OCI-LY1 (cell line): ENCODE measurements at regions not wholly inside any gene's neighbourhood (a gene's known extent, or its start where the extent isn't known, plus 50 kb on each side); places are given as distances from the start of the nearest gene placed in this dataset.

Source experiments
- H2AFZ ChIP-seq: fragments of 200-600 bp; sonication (generic), shearing (Covaris generic); 2 replicates; pipeline ENCODE4 v1.6.0; 2014; ENCODE audit warnings: antibody characterized with exemption, mild to moderate bottlenecking, low read length
- H3F3A ChIP-seq: fragments of 200-600 bp; sonication (generic), shearing (Covaris generic); 2 replicates; pipeline ENCODE4 v1.6.0; 2014; ENCODE audit warnings: mild to moderate bottlenecking, antibody characterized with exemption, low read length, moderate library complexity; ENCODE audit not compliant: insufficient read depth
- H3K27ac ChIP-seq: fragments of 200-600 bp; sonication (generic); 2 replicates; pipeline ENCODE4 v1.5.1; 2014; ENCODE audit warnings: low read length, mixed run types, mild to moderate bottlenecking, low read depth; ENCODE audit not compliant: poor library complexity, severe bottlenecking
- H3K27me3 ChIP-seq: fragments of 200-600 bp; sonication (generic); 2 replicates; pipeline ENCODE4 v1.6.0; 2014; ENCODE audit warnings: antibody characterized with exemption, mild to moderate bottlenecking, low read length, moderate library complexity; ENCODE audit not compliant: insufficient read depth
- H3K36me3 ChIP-seq: fragments of 200-600 bp; sonication (generic); 2 replicates; pipeline ENCODE4 v1.6.1; 2014; ENCODE audit warnings: mild to moderate bottlenecking, antibody characterized with exemption, low read length, moderate library complexity, mixed read lengths; ENCODE audit not compliant: insufficient read depth
- H3K4me1 ChIP-seq: fragments of 200-600 bp; sonication (generic); 2 replicates; pipeline ENCODE4 v1.5.1; 2014; ENCODE audit warnings: mild to moderate bottlenecking, low read length, moderate library complexity; ENCODE audit not compliant: insufficient read depth, severe bottlenecking
- H3K4me2 ChIP-seq: fragments of 200-600 bp; sonication (generic), shearing (Covaris generic); 2 replicates; pipeline ENCODE4 v1.6.1; 2014; ENCODE audit warnings: low read length
- H3K4me3 ChIP-seq: fragments of 200-600 bp; sonication (generic); 2 replicates; pipeline ENCODE4 v1.5.1; 2014; ENCODE audit warnings: low read length, low read depth, mild to moderate bottlenecking, mixed read lengths; ENCODE audit not compliant: poor library complexity, severe bottlenecking
- H3K79me2 ChIP-seq: fragments of 200-600 bp; shearing (Covaris generic); 2 replicates; pipeline ENCODE4 v1.6.1; 2016; ENCODE audit warnings: mixed run types, low read length, mixed read lengths; ENCODE audit not compliant: insufficient read depth
- H3K9ac ChIP-seq: fragments of 200-600 bp; sonication (generic), shearing (Covaris generic); 2 replicates; pipeline ENCODE4 v1.6.1; 2014; ENCODE audit warnings: mild to moderate bottlenecking, low read length, mixed read lengths
- H3K9me2 ChIP-seq: fragments of 200-600 bp; sonication (generic), shearing (Covaris generic); 2 replicates; pipeline ENCODE4 v1.6.1; 2014; ENCODE audit warnings: low read depth, mild to moderate bottlenecking, low read length, mixed read lengths
- H3K9me3 ChIP-seq: fragments of 200-600 bp; shearing (Covaris generic); 2 replicates; pipeline ENCODE4 v1.6.1; 2014; ENCODE audit warnings: low read length, mixed read lengths
- H4K20me1 ChIP-seq: fragments of 200-600 bp; sonication (generic), shearing (Covaris generic); 2 replicates; pipeline ENCODE4 v1.6.0; 2016; ENCODE audit warnings: mild to moderate bottlenecking, low read length; ENCODE audit not compliant: insufficient read depth
- EZH2 ChIP-seq: fragments of 200-600 bp; sonication (generic), shearing (Covaris generic); IDR thresholded peaks from 2 replicates; pipeline ENCODE4 v1.8.0; 2017; ENCODE audit warnings: borderline replicate concordance, mixed run types, mild to moderate bottlenecking, antibody characterized with exemption, low read length, moderate library complexity, mixed read lengths
- TF ChIP-seq, protein P1 (sequence below): fragments of 200-600 bp; sonication (generic), shearing (Covaris generic); IDR thresholded peaks from 2 replicates; pipeline ENCODE4 v1.5.1; 2017; ENCODE audit warnings: mild to moderate bottlenecking, antibody characterized with exemption, low read length, moderate library complexity, mixed read lengths

DNA sequence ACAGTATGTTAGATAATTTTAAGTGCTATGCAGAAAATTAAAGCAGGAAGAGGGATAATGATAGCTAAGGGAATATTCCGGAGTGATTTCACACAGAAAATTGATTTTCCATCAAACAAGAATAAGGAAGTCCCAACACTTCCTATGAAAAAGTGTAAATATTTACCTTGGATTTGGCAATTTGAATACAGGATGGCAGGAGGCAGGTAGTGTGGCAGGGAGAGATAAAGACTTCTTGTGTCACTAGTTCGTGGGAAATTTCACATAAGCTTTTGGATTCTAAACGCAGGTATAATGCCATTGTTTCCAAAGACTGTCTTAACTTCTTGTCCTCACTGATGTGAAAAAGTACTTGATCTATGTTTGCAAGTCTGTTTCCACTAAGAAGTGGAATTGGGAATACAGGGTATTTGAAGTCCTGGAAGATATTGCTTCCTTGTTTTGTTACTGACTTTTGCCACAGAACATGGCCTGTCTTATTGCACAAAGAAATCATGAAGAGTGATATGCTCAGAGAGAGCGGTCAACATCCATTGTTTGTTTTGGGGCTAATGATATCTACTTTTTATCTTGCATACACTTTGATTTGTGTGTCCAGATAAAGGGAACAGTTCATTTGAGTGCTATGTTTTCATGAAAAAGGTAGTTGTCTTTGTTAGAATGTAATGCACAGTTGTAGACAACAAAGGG lies 1216.1 kb upstream of the FAM98A start:
- H3K27me3 ChIP-seq: no peaks in the 10 kb centered on the region
- H4K20me1 ChIP-seq: no peaks in the 10 kb centered on the region
- no peaks in the 10 kb centered on the region for H3K9me2 ChIP-seq
- no peak overlapping the region for H2AFZ ChIP-seq
- no peak overlapping the region for H3K4me2 ChIP-seq
- H3K4me1 ChIP-seq: peaks cover 22% of the 10 kb centered on the region
- no peak overlapping the region for H3K4me3 ChIP-seq
- no peaks in the 10 kb centered on the region for H3F3A ChIP-seq
- no peaks in the 10 kb centered on the region for H3K79me2 ChIP-seq
- H3K36me3 ChIP-seq: no peaks in the 10 kb centered on the region
- H3K9ac ChIP-seq: no peak overlapping the region
- H3K9me3 ChIP-seq: no peaks in the 10 kb centered on the region
- no peak overlapping the region for H3K27ac ChIP-seq
- TF ChIP-seq EZH2: no peak
- TF ChIP-seq, protein P1, sequence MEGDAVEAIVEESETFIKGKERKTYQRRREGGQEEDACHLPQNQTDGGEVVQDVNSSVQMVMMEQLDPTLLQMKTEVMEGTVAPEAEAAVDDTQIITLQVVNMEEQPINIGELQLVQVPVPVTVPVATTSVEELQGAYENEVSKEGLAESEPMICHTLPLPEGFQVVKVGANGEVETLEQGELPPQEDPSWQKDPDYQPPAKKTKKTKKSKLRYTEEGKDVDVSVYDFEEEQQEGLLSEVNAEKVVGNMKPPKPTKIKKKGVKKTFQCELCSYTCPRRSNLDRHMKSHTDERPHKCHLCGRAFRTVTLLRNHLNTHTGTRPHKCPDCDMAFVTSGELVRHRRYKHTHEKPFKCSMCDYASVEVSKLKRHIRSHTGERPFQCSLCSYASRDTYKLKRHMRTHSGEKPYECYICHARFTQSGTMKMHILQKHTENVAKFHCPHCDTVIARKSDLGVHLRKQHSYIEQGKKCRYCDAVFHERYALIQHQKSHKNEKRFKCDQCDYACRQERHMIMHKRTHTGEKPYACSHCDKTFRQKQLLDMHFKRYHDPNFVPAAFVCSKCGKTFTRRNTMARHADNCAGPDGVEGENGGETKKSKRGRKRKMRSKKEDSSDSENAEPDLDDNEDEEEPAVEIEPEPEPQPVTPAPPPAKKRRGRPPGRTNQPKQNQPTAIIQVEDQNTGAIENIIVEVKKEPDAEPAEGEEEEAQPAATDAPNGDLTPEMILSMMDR: no peak

DNA sequence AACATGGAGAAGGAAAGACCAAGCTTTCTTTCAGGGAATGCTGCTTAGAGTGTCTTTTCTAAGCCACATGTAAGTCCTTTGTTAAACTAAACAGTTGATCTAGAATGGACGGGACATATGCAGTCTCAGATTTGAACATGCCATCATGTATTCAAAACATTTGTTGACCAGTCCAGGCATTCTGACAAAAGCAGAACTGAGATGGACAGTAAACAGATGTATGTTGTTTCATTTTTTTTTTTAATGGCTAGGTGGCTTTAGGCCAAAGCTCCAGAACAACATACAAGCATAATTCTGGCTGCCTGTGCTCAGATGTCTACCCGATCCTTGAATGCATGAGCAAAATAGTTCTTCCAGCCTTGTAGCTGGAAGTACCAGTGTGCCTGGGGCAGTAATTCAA lies 1211.4 kb upstream of the FAM98A start:
- no peak overlapping the region for H3K27ac ChIP-seq
- no peak overlapping the region for H3K4me2 ChIP-seq
- H3K4me3 ChIP-seq: no peak overlapping the region
- H3F3A ChIP-seq: no peaks in the 10 kb centered on the region
- H2AFZ ChIP-seq: no peak overlapping the region
- no peaks in the 10 kb centered on the region for H3K79me2 ChIP-seq
- no peaks in the 10 kb centered on the region for H3K4me1 ChIP-seq
- no peak overlapping the region for H3K9ac ChIP-seq
- H3K27me3 ChIP-seq: no peaks in the 10 kb centered on the region
- no peaks in the 10 kb centered on the region for H4K20me1 ChIP-seq
- no peaks in the 10 kb centered on the region for H3K36me3 ChIP-seq
- H3K9me2 ChIP-seq: no peaks in the 10 kb centered on the region
- H3K9me3 ChIP-seq: no peaks in the 10 kb centered on the region
- TF ChIP-seq, protein P1: no peak
- TF ChIP-seq EZH2: no peak

DNA sequence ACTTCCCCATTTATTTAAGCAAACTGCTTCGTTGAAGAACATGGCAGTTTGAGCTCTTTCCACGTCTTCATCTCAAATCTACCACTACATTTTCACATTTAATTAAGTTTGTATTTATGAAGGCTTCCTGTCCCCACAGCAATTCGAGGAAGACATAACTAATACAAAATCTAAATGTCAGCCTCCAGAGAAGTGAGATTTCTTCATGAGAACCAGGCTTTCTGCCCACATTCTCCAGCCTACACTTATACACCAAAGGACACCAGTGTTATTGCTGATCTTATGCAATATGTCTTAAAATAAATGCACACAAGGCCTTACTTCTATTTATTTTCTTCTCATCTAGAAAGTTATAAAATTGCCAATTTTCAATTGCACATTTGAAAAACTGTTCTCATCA lies 1209.3 kb upstream of the FAM98A start:
- no peak overlapping the region for H2AFZ ChIP-seq
- no peak overlapping the region for H3K27ac ChIP-seq
- no peaks in the 10 kb centered on the region for H3K9me2 ChIP-seq
- no peaks in the 10 kb centered on the region for H3K4me1 ChIP-seq
- no peaks in the 10 kb centered on the region for H4K20me1 ChIP-seq
- no peaks in the 10 kb centered on the region for H3K36me3 ChIP-seq
- no peak overlapping the region for H3K9ac ChIP-seq
- no peaks in the 10 kb centered on the region for H3K79me2 ChIP-seq
- H3K4me3 ChIP-seq: no peak overlapping the region
- H3K4me2 ChIP-seq: no peak overlapping the region
- TF ChIP-seq, protein P1: no peak
- no peak for TF ChIP-seq EZH2
- no peaks in the 10 kb centered on the region for H3K9me3 ChIP-seq
- H3F3A ChIP-seq: no peaks in the 10 kb centered on the region
- H3K27me3 ChIP-seq: no peaks in the 10 kb centered on the region
